K562 (cell line): ENCODE measurements at regions not wholly inside any gene's neighbourhood (a gene's known extent, or its start where the extent isn't known, plus 50 kb on each side); places are given as distances from the start of the nearest gene placed in this dataset.

ENCODE experiments used
- FOXK1 ChIP-seq: sonication (generic); formaldehyde crosslinking; IDR thresholded peaks from 2 replicates; pipeline ENCODE4 v1.8.0; 2022; ENCODE audit warnings: missing genetic modification reagents, mild to moderate bottlenecking, borderline replicate concordance
- PHTF2 ChIP-seq: fragments of 250-450 bp; sonication (Bioruptor Pico); IDR thresholded peaks from 2 replicates; pipeline ENCODE4 v1.5.0; 2021; ENCODE audit warnings: mild to moderate bottlenecking
- ZNF407 ChIP-seq: fragments of 450-650 bp; IDR thresholded peaks from 2 replicates; pipeline ENCODE4 v1.6.1; 2016; ENCODE audit warnings: low read depth
- TF ChIP-seq, protein P1 (sequence below): fragments of 250-450 bp; sonication (Bioruptor Pico); IDR thresholded peaks from 2 replicates; pipeline ENCODE4 v1.5.0; 2021; ENCODE audit warnings: mild to moderate bottlenecking, borderline replicate concordance

- TF ChIP-seq ZNF407 (no peak), FOXK1 (CRISPR knock-in tag) (no peak), PHTF2 (CRISPR knock-in tag) (no peak)
- TF ChIP-seq, protein P1, sequence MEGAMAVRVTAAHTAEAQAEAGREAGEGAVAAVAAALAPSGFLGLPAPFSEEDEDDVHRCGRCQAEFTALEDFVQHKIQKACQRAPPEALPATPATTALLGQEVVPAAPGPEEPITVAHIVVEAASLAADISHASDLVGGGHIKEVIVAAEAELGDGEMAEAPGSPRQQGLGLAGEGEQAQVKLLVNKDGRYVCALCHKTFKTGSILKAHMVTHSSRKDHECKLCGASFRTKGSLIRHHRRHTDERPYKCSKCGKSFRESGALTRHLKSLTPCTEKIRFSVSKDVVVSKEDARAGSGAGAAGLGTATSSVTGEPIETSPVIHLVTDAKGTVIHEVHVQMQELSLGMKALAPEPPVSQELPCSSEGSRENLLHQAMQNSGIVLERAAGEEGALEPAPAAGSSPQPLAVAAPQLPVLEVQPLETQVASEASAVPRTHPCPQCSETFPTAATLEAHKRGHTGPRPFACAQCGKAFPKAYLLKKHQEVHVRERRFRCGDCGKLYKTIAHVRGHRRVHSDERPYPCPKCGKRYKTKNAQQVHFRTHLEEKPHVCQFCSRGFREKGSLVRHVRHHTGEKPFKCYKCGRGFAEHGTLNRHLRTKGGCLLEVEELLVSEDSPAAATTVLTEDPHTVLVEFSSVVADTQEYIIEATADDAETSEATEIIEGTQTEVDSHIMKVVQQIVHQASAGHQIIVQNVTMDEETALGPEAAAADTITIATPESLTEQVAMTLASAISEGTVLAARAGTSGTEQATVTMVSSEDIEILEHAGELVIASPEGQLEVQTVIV: no peak
These were observed 83.5 kb upstream of the RIOK2 start (continued) for GRCh38 chr5:97266576-97266975.
